ENCODE measurements at regions not wholly inside any gene's neighbourhood (a gene's known extent, or its start where the extent isn't known, plus 50 kb on each side); places are given as distances from the start of the nearest gene placed in this dataset.

- TF ChIP-seq CREB1 (CRISPR knock-in tag; IDR thresholded peaks at IDR 0.05) (no peak), USF1 (CRISPR knock-in tag; IDR thresholded peaks at IDR 0.05) (no peak), USF2 (CRISPR knock-in tag; IDR thresholded peaks at IDR 0.05) (no peak), ATF3 (CRISPR knock-in tag; conservative IDR thresholded peaks at IDR 0.05) (no peak), ATF2 (CRISPR knock-in tag; IDR thresholded peaks at IDR 0.05; ENCODE audit: borderline replicate concordance, low read depth) (no peak), TP53 (CRISPR knock-in tag; IDR thresholded peaks at IDR 0.05) (no peak), ATF1 (CRISPR knock-in tag; IDR thresholded peaks at IDR 0.05) (no peak)
- TF ChIP-seq, protein P1, sequence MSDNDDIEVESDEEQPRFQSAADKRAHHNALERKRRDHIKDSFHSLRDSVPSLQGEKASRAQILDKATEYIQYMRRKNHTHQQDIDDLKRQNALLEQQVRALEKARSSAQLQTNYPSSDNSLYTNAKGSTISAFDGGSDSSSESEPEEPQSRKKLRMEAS (CRISPR knock-in tag; IDR thresholded peaks at IDR 0.05) = no peak
- TF ChIP-seq, protein P2, sequence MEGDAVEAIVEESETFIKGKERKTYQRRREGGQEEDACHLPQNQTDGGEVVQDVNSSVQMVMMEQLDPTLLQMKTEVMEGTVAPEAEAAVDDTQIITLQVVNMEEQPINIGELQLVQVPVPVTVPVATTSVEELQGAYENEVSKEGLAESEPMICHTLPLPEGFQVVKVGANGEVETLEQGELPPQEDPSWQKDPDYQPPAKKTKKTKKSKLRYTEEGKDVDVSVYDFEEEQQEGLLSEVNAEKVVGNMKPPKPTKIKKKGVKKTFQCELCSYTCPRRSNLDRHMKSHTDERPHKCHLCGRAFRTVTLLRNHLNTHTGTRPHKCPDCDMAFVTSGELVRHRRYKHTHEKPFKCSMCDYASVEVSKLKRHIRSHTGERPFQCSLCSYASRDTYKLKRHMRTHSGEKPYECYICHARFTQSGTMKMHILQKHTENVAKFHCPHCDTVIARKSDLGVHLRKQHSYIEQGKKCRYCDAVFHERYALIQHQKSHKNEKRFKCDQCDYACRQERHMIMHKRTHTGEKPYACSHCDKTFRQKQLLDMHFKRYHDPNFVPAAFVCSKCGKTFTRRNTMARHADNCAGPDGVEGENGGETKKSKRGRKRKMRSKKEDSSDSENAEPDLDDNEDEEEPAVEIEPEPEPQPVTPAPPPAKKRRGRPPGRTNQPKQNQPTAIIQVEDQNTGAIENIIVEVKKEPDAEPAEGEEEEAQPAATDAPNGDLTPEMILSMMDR (IDR thresholded peaks at IDR 0.05) = no peak
- TF ChIP-seq, protein P3, sequence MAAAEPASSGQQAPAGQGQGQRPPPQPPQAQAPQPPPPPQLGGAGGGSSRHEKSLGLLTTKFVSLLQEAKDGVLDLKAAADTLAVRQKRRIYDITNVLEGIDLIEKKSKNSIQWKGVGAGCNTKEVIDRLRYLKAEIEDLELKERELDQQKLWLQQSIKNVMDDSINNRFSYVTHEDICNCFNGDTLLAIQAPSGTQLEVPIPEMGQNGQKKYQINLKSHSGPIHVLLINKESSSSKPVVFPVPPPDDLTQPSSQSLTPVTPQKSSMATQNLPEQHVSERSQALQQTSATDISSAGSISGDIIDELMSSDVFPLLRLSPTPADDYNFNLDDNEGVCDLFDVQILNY (CRISPR knock-in tag; IDR thresholded peaks at IDR 0.05) = no peak
These were observed 84.2 kb downstream of the LSM3 start for GRCh38 chr3:14262867-14263266.

Data from WTC11 (cell line).